T-helper 1 cell treated with Interleukin-12 subunit alpha and Interleukin-12 subunit beta and Interleukin-4 antibody, amounts not matched to agents 30 μg/mL and 1 μg/mL, for 36 hours (primary cell): ENCODE measurements at regions not wholly inside any gene's neighbourhood (a gene's known extent, or its start where the extent isn't known, plus 50 kb on each side); places are given as distances from the start of the nearest gene placed in this dataset.

Experiments
- H3K27ac Mint-ChIP-seq: one replicate; pipeline ENCODE4 v1.8.0; 2021; ENCODE audit warnings: mild to moderate bottlenecking, mixed read lengths
- H3K27me3 Mint-ChIP-seq: one replicate; pipeline ENCODE4 v1.8.0; 2021; ENCODE audit warnings: low read depth, mixed read lengths
- H3K36me3 Mint-ChIP-seq: one replicate; pipeline ENCODE4 v1.8.0; 2021; ENCODE audit warnings: low read depth, mixed read lengths
- H3K4me1 Mint-ChIP-seq: one replicate; pipeline ENCODE4 v1.8.0; 2021; ENCODE audit warnings: low read depth, mixed read lengths
- H3K4me3 Mint-ChIP-seq: one replicate; pipeline ENCODE4 v1.8.0; 2021; ENCODE audit warnings: mild to moderate bottlenecking, moderate library complexity, mixed read lengths
- H3K9me3 Mint-ChIP-seq: one replicate; pipeline ENCODE4 v1.8.0; 2021; ENCODE audit warnings: mixed read lengths

DNA sequence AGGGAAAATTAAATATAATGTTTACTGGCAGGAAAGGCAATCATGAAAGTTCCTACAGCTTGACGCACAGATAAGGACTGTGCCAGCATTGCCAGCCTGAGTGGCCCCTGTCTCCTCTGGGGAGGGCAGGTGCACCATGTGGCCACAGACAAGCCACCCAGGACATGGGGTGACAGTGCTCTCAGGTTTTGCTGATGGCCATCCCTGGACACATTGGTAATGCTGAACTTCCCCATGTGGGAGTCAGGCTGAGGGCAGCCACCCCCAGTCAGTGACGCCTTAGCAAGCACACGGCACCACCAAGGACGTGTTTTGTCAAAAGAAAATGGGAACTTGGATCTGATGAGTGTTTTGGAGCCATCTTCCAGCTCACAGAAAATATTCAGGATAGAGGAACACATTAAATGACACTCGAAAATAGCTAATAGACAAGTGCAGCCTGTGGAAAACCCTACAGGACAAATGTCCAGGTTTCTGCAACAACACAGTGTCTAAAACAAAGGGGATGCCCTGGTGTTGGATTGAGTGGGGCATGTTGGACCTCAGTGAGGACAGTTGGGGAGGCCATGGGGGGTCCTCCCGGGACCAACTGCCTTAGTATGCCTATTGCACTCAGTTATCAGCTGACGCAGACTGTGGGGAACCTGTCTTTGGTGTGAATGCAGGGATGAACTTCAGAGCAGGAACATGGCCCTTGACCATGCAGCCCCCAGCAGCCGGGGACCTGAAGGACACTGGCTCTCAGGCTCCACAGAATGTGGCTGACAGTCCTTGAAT lies 1450.5 kb downstream of the BRD1 start:
- Mint-ChIP-seq H3K9me3 (no peaks in the 10 kb centered on the region), H3K4me3 (no peak overlapping the region), H3K27me3 (no peaks in the 10 kb centered on the region), H3K36me3 (no peaks in the 10 kb centered on the region), H3K4me1 (no peaks in the 10 kb centered on the region), H3K27ac (no peak overlapping the region)

DNA sequence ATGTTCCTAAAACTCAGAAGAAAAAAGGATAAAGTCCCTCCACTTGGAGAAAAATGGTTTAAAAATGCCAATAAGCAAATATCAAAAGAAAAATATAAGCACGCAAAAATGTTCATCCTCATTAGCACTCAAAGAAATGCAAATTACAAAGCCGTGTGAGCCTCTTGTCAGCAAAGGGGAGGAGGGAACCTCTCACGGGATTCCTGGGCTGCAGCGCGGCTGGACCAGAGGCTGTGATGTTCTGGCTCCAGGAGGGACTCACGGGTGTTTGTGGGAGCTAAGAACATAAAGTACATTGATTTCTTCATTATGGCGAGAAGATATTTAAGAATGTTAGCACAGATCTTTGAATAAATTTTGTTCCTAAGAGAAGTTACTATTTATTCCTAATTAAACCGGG lies 1451.2 kb downstream of the BRD1 start:
- H3K9me3 Mint-ChIP-seq, result no peaks in the 10 kb centered on the region
- H3K4me1 Mint-ChIP-seq, result no peaks in the 10 kb centered on the region
- no peak overlapping the region for H3K4me3 Mint-ChIP-seq
- H3K36me3 Mint-ChIP-seq, result no peaks in the 10 kb centered on the region
- no peaks in the 10 kb centered on the region for H3K27me3 Mint-ChIP-seq
- H3K27ac Mint-ChIP-seq, result no peak overlapping the region

DNA sequence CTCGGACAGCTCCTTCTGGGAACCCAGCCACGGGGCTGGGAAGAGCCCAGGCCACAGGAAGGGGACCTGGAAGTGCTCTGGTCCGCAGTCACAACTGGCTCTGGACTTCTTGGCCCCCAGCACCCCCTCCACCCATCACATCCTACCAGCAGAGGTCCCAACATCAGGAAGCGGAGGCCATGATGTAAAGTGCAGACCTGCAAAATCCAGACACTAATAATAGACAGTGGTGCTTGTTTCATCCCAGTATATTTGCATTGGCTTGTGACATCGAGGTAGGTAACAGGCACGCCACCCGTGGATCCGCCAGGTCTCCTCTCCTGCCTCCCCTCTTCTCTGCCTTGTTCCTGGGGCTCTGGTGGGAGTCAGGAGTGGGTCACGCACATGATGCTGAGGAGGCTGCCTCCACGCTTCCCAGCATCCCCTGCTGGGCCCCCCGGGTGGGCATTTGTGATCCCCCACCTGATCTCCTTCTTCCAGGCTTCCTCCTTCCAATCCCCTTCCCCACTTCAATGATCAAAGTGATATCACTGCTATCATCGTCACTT lies 1454.0 kb downstream of the BRD1 start:
- H3K4me3 Mint-ChIP-seq, result no peak overlapping the region
- no peaks in the 10 kb centered on the region for H3K4me1 Mint-ChIP-seq
- H3K27me3 Mint-ChIP-seq, result no peaks in the 10 kb centered on the region
- no peaks in the 10 kb centered on the region for H3K36me3 Mint-ChIP-seq
- no peak overlapping the region for H3K27ac Mint-ChIP-seq
- H3K9me3 Mint-ChIP-seq, result no peaks in the 10 kb centered on the region

DNA sequence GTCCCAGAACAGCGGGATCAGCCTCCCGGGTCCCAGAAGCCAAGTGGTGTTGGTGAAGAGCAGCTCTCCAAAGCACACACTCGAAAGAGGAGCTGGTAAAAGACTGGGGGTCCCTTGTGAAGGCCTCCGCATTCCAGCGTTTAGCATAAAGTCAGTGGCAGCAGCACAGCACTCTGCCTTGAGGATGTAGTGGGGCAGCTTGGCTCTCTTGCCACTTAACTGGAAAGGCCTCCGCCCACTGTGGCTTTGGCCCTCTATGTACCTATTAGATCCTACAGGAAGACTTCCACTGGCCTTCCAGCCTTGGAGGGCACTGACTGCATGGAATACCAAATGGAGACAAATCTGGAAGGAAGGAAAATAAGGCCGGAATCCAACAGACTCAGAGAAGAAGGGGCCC lies 1455.3 kb downstream of the BRD1 start:
- no peak overlapping the region for H3K4me3 Mint-ChIP-seq
- H3K9me3 Mint-ChIP-seq, result no peaks in the 10 kb centered on the region
- no peak overlapping the region for H3K27ac Mint-ChIP-seq
- H3K4me1 Mint-ChIP-seq, result no peaks in the 10 kb centered on the region
- no peaks in the 10 kb centered on the region for H3K27me3 Mint-ChIP-seq
- no peaks in the 10 kb centered on the region for H3K36me3 Mint-ChIP-seq

DNA sequence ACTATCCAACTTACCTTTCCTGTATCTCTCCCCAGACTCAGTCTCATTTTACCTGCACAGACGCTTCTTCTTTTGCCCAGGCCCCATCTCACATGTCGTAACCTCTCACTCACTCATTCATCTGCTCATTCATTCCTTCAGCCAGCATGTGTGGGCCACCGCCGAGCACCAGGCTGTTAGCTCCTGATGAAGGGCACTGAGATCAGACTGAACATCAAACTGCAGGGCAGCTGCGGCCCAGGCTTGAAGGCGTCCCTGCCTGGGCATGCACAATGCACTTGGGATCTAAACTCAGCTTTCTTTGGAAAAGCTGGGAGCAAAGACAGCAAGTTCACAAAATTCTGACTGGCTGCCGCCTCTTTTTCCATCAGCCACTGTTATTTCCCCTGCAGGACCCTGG lies 1456.3 kb downstream of the BRD1 start:
- Mint-ChIP-seq H3K36me3 (no peaks in the 10 kb centered on the region), H3K4me1 (no peaks in the 10 kb centered on the region), H3K27me3 (no peaks in the 10 kb centered on the region), H3K27ac (no peak overlapping the region), H3K4me3 (no peak overlapping the region), H3K9me3 (no peaks in the 10 kb centered on the region)

DNA sequence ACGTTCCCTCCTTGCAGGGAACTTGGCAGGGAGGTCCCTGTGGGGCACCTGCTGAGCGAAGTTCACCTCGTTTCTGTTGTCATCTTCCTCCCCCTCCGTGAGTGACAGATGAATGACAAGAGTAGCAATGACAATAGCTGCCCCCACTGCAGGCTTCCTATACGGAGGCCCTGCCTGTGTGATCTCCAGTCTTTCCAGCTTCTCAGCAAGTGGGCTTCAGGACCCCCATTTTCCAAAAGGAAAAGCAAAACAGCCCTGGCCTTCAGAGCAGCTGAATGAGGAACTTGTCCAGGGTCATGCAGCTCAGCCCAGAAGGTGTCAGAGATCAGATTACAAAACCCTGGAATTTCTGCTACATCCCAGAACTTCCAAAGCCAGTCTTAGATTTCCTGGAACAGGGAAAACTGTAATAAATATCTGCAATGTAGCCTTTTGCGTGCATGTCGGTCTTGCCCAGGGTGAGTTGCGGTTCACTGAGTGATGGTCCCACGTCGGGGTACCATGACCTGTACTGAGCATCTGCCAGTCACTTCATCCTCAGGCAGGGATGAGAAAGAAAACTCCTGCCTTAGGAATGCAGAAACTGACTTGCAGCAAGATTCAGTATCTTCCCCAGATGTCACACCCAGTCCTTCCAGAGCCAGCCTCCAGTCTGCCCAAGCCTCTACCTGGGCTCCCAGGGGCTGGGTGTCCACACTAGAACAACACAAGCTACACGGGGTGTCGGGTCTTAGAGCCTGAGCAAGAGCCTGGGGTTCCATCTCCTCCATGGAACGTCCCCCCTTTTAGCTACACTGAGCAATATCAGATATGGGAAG lies 1457.0 kb downstream of the BRD1 start:
- no peaks in the 10 kb centered on the region for H3K4me1 Mint-ChIP-seq
- H3K36me3 Mint-ChIP-seq, result no peaks in the 10 kb centered on the region
- no peak overlapping the region for H3K27ac Mint-ChIP-seq
- no peaks in the 10 kb centered on the region for H3K9me3 Mint-ChIP-seq
- no peaks in the 10 kb centered on the region for H3K27me3 Mint-ChIP-seq
- no peak overlapping the region for H3K4me3 Mint-ChIP-seq

DNA sequence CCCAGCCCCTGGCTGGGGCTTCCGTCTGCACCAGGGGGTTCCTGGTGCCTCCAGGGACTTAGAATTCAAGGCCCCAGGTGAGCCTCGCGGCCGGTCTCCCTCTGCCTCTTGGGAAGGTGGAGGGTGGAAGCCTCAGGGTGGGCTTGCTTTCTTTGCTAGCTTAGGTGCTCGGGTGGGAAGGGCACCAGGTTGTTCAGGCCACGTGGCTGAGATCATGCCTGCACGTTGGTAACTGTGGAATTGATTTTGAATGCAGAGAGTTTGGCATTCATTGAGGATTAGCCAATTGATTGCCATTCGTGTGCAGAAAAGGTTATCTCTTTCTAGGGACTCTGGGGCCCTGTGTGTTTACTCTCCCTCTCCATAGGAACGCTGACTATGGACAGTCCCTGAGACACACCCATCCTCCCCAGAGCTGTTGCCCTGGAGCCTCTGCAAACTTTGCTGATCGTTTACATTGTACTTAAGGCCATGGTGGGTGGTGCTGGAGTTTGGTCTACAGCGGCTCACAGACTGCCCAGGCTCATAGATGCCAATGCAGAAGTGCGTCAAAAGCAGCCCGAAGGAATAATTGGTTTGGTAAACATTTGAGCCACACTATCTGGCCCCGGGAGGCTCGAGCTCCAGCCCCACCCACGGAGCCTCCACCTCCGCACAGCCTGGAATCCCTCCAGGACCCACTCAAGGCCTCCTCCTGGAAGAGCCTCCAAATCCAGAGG lies 1457.7 kb downstream of the BRD1 start:
- Mint-ChIP-seq H3K4me1 (no peaks in the 10 kb centered on the region), H3K4me3 (no peak overlapping the region), H3K27ac (no peak overlapping the region), H3K9me3 (no peaks in the 10 kb centered on the region), H3K36me3 (no peaks in the 10 kb centered on the region), H3K27me3 (no peaks in the 10 kb centered on the region)

DNA sequence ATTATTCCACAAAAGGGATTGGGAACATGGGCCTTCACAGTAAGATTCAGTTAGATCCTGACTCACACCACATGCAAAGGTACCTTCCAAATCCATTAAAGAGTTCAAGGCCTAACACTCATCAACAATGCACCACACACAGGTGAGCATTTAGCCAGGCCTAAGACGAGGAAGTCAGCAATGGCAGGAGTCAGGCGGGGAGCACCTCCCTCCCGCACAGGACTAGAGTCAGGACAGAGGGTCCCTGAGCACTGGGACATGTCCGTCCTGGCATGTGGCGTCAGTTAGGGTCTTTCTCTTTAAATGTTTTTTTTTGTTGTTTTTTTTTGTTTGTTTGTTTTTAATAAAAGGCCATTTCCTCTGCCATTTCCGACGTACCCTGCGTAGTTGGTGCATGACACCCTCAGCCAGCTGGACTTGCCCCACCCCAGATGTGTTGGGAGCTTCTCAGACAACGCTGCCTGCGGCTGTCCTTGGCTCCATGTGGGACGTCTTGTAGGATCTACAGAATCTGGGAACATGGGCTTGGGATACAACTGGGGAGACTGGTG lies 1458.6 kb downstream of the BRD1 start:
- Mint-ChIP-seq H3K9me3 (no peaks in the 10 kb centered on the region), H3K4me3 (no peak overlapping the region), H3K36me3 (no peaks in the 10 kb centered on the region), H3K27ac (no peak overlapping the region), H3K27me3 (no peaks in the 10 kb centered on the region), H3K4me1 (no peaks in the 10 kb centered on the region)

DNA sequence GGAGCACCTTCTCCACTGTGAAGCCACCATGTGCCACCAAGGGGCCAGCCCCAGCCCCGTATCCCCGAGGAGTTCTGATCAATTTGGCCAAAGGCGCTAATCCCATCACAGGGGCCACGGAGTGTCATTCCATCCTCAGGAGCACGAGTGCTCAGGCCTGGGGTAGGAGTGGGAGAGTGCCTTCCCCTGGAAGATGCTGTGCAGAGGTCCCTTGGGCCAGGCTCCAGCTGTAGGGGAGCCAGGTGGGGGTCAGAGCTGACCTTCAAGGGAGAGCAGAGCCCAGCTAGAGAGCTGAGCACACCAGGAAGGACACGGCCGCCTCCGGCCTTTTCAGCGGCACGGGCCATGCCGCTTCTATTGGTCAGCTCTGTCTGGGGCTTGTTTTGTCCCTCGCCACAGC lies 1459.9 kb downstream of the BRD1 start:
- Mint-ChIP-seq H3K9me3 (no peaks in the 10 kb centered on the region), H3K4me1 (no peaks in the 10 kb centered on the region), H3K4me3 (no peak overlapping the region), H3K36me3 (no peaks in the 10 kb centered on the region), H3K27ac (no peak overlapping the region), H3K27me3 (no peaks in the 10 kb centered on the region)

DNA sequence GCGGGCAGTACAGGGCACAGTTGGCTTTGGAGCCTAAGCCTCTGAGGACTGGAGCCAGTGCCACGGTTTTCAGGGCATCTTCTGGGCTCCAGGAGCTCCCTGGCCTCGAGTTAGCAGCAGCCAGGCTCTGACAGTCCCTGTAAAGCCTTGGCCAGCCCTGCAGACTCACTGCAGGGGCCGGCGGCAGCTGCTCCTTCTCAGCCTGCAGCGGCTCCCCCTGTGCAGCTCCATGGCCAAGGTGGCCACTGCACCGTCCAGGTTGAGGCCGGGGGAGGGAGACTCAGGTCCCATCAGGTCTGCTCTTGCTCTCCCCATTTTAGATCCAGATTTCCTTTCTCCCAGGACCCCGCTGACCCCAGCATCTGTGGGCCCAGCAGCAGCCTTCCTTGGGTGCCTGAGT lies 1461.1 kb downstream of the BRD1 start:
- Mint-ChIP-seq H3K4me3 (no peak overlapping the region), H3K36me3 (no peaks in the 10 kb centered on the region), H3K27me3 (no peaks in the 10 kb centered on the region), H3K4me1 (no peaks in the 10 kb centered on the region), H3K27ac (no peak overlapping the region), H3K9me3 (no peaks in the 10 kb centered on the region)

DNA sequence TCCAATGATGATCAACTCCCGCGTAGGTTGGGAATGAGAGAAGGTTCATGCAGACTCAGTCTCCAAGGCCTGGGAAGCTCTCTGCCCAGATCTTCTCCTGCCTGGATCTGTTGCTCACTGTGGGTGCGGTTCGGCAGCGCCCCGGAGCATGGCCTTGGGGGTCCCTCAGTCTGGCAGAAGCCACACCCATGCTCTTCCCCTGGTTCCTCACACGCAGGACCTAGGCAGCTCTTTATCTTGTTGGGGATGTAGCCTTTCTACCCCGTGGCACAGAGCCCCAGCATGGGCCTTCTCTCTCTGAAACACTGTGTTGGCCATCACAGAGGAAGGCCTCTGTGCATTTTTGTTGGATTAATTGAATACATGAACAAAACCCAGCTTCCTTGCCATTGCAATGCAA lies 1461.6 kb downstream of the BRD1 start:
- Mint-ChIP-seq H3K4me3 (no peak overlapping the region), H3K4me1 (no peaks in the 10 kb centered on the region), H3K27me3 (no peaks in the 10 kb centered on the region), H3K27ac (no peak overlapping the region), H3K9me3 (no peaks in the 10 kb centered on the region), H3K36me3 (no peaks in the 10 kb centered on the region)

DNA sequence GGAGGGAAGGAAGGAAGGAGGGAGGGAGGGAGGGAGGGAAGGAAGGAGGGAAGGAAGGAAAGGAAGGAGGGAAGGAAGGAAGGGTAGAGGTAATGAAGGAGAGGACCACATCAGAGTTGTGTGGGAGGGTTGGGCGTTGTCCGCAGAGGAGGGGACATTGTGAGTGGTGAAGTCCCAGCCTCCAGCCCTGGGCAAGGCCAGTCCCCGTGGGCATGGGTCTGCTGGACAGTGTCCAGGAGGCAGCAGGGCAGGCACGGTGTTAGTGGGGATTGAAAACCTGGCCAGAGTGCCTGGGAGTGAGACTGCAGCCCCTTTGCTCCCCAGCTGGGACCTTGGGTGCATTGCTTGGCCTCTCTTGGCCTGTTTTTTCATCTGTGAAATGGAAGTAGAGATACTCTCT lies 1462.3 kb downstream of the BRD1 start:
- Mint-ChIP-seq H3K36me3 (no peaks in the 10 kb centered on the region), H3K27me3 (no peaks in the 10 kb centered on the region), H3K4me1 (no peaks in the 10 kb centered on the region), H3K27ac (no peak overlapping the region), H3K4me3 (no peak overlapping the region), H3K9me3 (no peaks in the 10 kb centered on the region)

DNA sequence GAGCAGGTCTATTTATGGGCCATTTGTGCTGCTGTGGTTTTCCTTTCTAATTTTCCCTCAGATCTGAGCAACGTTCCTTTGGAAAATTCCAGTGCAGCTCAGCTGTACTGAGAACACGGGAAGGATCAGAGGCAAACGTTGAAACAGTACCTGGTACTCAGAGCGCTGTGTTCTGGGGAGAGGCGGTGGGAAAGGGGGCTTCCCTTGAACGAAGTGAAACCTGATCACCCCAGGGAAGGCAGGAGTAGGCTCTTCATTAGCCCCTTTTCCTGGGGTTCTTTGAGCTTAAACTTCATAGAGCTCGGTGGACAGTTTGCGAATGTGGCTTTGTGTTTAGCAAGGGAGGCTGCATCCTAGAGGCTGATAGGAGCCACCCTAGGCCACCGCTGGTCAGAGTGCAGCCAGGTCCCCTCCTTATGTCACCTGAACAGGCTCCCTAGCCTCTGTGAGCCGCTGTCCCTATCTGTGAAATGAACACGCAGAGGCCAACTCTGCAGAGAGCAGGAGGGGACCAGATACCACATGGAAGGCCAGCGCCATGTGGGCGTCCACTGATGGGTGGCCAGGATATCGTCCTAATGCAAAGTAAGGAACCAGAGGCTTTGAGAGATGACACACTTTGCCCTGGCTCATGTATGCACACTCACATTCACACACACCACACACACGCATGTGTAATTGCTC lies 1464.8 kb downstream of the BRD1 start:
- no peaks in the 10 kb centered on the region for H3K9me3 Mint-ChIP-seq
- H3K27me3 Mint-ChIP-seq, result no peaks in the 10 kb centered on the region

DNA sequence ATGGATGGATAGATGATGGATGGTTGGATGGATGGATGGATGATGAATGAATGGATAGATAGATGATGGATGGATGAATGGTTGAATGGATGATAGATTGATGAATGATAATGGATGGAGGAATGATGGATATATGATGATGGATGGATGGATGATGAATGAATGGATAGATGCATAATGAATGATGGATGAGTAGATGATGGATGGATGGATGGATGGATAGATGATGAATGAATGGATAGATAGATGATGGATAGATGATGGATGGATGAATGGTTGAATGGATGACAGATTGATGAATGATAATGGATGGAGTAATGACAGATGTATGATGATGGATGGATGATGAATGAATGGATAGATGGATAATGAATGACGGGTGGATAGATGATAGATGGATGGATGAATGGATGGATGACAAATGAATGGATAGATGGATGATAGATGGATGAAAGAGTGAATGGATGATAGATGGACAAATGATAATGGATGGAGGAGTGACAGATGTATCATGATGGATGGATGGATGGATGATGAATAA lies 1466.5 kb downstream of the BRD1 start:
- Mint-ChIP-seq H3K36me3 (no peaks in the 10 kb centered on the region), H3K27ac (no peak overlapping the region), H3K9me3 (no peaks in the 10 kb centered on the region), H3K4me3 (no peak overlapping the region), H3K4me1 (no peaks in the 10 kb centered on the region), H3K27me3 (no peaks in the 10 kb centered on the region)

More for the DNA sequence above, 1464.8 kb downstream of the BRD1 start:
- Mint-ChIP-seq H3K27ac (no peak overlapping the region), H3K36me3 (no peaks in the 10 kb centered on the region), H3K4me1 (no peaks in the 10 kb centered on the region), H3K4me3 (no peak overlapping the region)
